ENCODE measurements at regions not wholly inside any gene's neighbourhood (a gene's known extent, or its start where the extent isn't known, plus 50 kb on each side); places are given as distances from the start of the nearest gene placed in this dataset.

GRCh38 chr5:33306758-33307157 lies 134.0 kb upstream of the TARS1 start:
- H3K27ac Mint-ChIP-seq (ENCODE audit: unreplicated experiment): no peak overlapping the region
- no peak for FAIRE-seq

GRCh38 chr5:33308586-33308985 lies 132.2 kb upstream of the TARS1 start:
- Histone ChIP-seq H3K4me2 (ENCODE audit: low read length) (no peak overlapping the region), H3K27ac (ENCODE audit: low read depth, low read length) (no peak overlapping the region), H3K4me3 (ENCODE audit: insufficient read depth, low read depth, low read length) (no peak overlapping the region), H3K79me2 (ENCODE audit: insufficient read depth, low read length) (no peaks in the 10 kb centered on the region), H4K20me1 (ENCODE audit: insufficient read depth, low read length) (no peaks in the 10 kb centered on the region), H3K4me1 (ENCODE audit: insufficient read depth, low read length) (peaks cover 36% of the 10 kb centered on the region), H3K36me3 (ENCODE audit: insufficient read depth, low read length) (no peaks in the 10 kb centered on the region), H3K9me3 (ENCODE audit: insufficient read depth, low read depth, low read length) (no peaks in the 10 kb centered on the region), H3K9ac (ENCODE audit: low read length) (no peak overlapping the region), H3K27me3 (ENCODE audit: insufficient read depth, low read length) (no peaks in the 10 kb centered on the region), H2AFZ (ENCODE audit: low read depth, low read length) (no peak overlapping the region)
- Mint-ChIP-seq H3K4me3 (ENCODE audit: unreplicated experiment) (no peak overlapping the region), H3K36me3 (ENCODE audit: low read depth, unreplicated experiment) (no peaks in the 10 kb centered on the region), H3K27ac (ENCODE audit: unreplicated experiment) (no peak overlapping the region), H3K4me1 (ENCODE audit: low read depth, unreplicated experiment) (peaks cover 34% of the 10 kb centered on the region), H3K9me3 (ENCODE audit: unreplicated experiment) (no peaks in the 10 kb centered on the region), H3K27me3 (ENCODE audit: low read depth, unreplicated experiment) (no peaks in the 10 kb centered on the region)
- no peak for FAIRE-seq
- no peak for TF ChIP-seq EZH2 (IDR thresholded peaks at IDR 0.05; ENCODE audit: insufficient read depth, low read length)
- no peak for TF ChIP-seq CTCF (IDR thresholded peaks at IDR 0.05; ENCODE audit: insufficient read depth, low read depth, low read length)
- no peak for DNase-seq (ENCODE audit: low read depth)

More at GRCh38 chr5:33306758-33307157, 134.0 kb upstream of the TARS1 start:
- no peak overlapping the region for H2AFZ ChIP-seq (ENCODE audit: low read depth, low read length)
- Mint-ChIP-seq H3K4me1 (ENCODE audit: low read depth, unreplicated experiment) (peaks cover 28% of the 10 kb centered on the region), H3K27me3 (ENCODE audit: low read depth, unreplicated experiment) (no peaks in the 10 kb centered on the region), H3K4me3 (ENCODE audit: unreplicated experiment) (no peak overlapping the region), H3K9me3 (ENCODE audit: unreplicated experiment) (no peaks in the 10 kb centered on the region), H3K36me3 (ENCODE audit: low read depth, unreplicated experiment) (no peaks in the 10 kb centered on the region)
- no peak overlapping the region for H3K4me2 ChIP-seq (ENCODE audit: low read length)
- no peaks in the 10 kb centered on the region for H3K36me3 ChIP-seq (ENCODE audit: insufficient read depth, low read length)
- TF ChIP-seq EZH2 (IDR thresholded peaks at IDR 0.05; ENCODE audit: insufficient read depth, low read length): no peak
- no peak for TF ChIP-seq CTCF (IDR thresholded peaks at IDR 0.05; ENCODE audit: insufficient read depth, low read depth, low read length)
- no peak overlapping the region for H3K4me3 ChIP-seq (ENCODE audit: insufficient read depth, low read depth, low read length)
- no peaks in the 10 kb centered on the region for H3K79me2 ChIP-seq (ENCODE audit: insufficient read depth, low read length)
- no peaks in the 10 kb centered on the region for H4K20me1 ChIP-seq (ENCODE audit: insufficient read depth, low read length)
- peak; percentile 74 for DNase-seq (ENCODE audit: low read depth)
- no peaks in the 10 kb centered on the region for H3K27me3 ChIP-seq (ENCODE audit: insufficient read depth, low read length)
- no peak overlapping the region for H3K27ac ChIP-seq (ENCODE audit: low read depth, low read length)
- no peaks in the 10 kb centered on the region for H3K9me3 ChIP-seq (ENCODE audit: insufficient read depth, low read depth, low read length)
- H3K9ac ChIP-seq (ENCODE audit: low read length): no peak overlapping the region
- peaks cover 21% of the 10 kb centered on the region for H3K4me1 ChIP-seq (ENCODE audit: insufficient read depth, low read length)

- Mint-ChIP-seq H3K36me3 (ENCODE audit: low read depth, unreplicated experiment) (no peaks in the 10 kb centered on the region), H3K9me3 (ENCODE audit: unreplicated experiment) (no peaks in the 10 kb centered on the region), H3K4me3 (ENCODE audit: unreplicated experiment) (no peak overlapping the region), H3K4me1 (ENCODE audit: low read depth, unreplicated experiment) (peaks cover 34% of the 10 kb centered on the region), H3K27ac (ENCODE audit: unreplicated experiment) (no peak overlapping the region), H3K27me3 (ENCODE audit: low read depth, unreplicated experiment) (no peaks in the 10 kb centered on the region)
- H3K9me3 ChIP-seq (ENCODE audit: insufficient read depth, low read depth, low read length): no peaks in the 10 kb centered on the region
- H4K20me1 ChIP-seq (ENCODE audit: insufficient read depth, low read length): no peaks in the 10 kb centered on the region
- H3K36me3 ChIP-seq (ENCODE audit: insufficient read depth, low read length): no peaks in the 10 kb centered on the region
- H3K9ac ChIP-seq (ENCODE audit: low read length): no peak overlapping the region
- H3K4me1 ChIP-seq (ENCODE audit: insufficient read depth, low read length): peaks cover 36% of the 10 kb centered on the region
- no peak overlapping the region for H3K4me3 ChIP-seq (ENCODE audit: insufficient read depth, low read depth, low read length)
- H3K79me2 ChIP-seq (ENCODE audit: insufficient read depth, low read length): no peaks in the 10 kb centered on the region
- H2AFZ ChIP-seq (ENCODE audit: low read depth, low read length): peak overlapping the region; percentile 7
- no peak for FAIRE-seq
- no peak for TF ChIP-seq CTCF (IDR thresholded peaks at IDR 0.05; ENCODE audit: insufficient read depth, low read depth, low read length)
- TF ChIP-seq EZH2 (IDR thresholded peaks at IDR 0.05; ENCODE audit: insufficient read depth, low read length): no peak
- no peak overlapping the region for H3K4me2 ChIP-seq (ENCODE audit: low read length)
- no peaks in the 10 kb centered on the region for H3K27me3 ChIP-seq (ENCODE audit: insufficient read depth, low read length)
- DNase-seq (ENCODE audit: low read depth): no peak
- H3K27ac ChIP-seq (ENCODE audit: low read depth, low read length): no peak overlapping the region
Measured at GRCh38 chr5:33309068-33309467, 131.7 kb upstream of the TARS1 start.
